ENCODE measurements at regions not wholly inside any gene's neighbourhood (a gene's known extent, or its start where the extent isn't known, plus 50 kb on each side); places are given as distances from the start of the nearest gene placed in this dataset.

- TF ChIP-seq, protein P1, sequence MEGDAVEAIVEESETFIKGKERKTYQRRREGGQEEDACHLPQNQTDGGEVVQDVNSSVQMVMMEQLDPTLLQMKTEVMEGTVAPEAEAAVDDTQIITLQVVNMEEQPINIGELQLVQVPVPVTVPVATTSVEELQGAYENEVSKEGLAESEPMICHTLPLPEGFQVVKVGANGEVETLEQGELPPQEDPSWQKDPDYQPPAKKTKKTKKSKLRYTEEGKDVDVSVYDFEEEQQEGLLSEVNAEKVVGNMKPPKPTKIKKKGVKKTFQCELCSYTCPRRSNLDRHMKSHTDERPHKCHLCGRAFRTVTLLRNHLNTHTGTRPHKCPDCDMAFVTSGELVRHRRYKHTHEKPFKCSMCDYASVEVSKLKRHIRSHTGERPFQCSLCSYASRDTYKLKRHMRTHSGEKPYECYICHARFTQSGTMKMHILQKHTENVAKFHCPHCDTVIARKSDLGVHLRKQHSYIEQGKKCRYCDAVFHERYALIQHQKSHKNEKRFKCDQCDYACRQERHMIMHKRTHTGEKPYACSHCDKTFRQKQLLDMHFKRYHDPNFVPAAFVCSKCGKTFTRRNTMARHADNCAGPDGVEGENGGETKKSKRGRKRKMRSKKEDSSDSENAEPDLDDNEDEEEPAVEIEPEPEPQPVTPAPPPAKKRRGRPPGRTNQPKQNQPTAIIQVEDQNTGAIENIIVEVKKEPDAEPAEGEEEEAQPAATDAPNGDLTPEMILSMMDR (IDR thresholded peaks at IDR 0.05) = no peak
- TF ChIP-seq EZH2phosphoT487 (IDR thresholded peaks at IDR 0.05) = no peak
Measured at GRCh38 chr6:133705066-133705465, 183.8 kb upstream of the TCF21 start.

Data from neural progenitor cell (in vitro differentiated cells).